ENCODE measurements at regions not wholly inside any gene's neighbourhood (a gene's known extent, or its start where the extent isn't known, plus 50 kb on each side); places are given as distances from the start of the nearest gene placed in this dataset.

- H3K4me3 Mint-ChIP-seq (ENCODE audit: unreplicated experiment), result no peak overlapping the region
- H3K27me3 Mint-ChIP-seq (ENCODE audit: unreplicated experiment), result no peaks in the 10 kb centered on the region
- no peak for DNase-seq (ENCODE audit: low spot score)
- TF ChIP-seq CTCF (IDR thresholded peaks at IDR 0.05; ENCODE audit: unreplicated experiment), result no peak
- H3K36me3 Mint-ChIP-seq (ENCODE audit: low read depth, unreplicated experiment), result no peaks in the 10 kb centered on the region
- peaks cover 12% of the 10 kb centered on the region for H3K4me1 Mint-ChIP-seq (ENCODE audit: unreplicated experiment)
- no peak overlapping the region for H3K27ac Mint-ChIP-seq (ENCODE audit: unreplicated experiment)
- no peaks in the 10 kb centered on the region for H3K9me3 Mint-ChIP-seq (ENCODE audit: unreplicated experiment)
Measured at GRCh38 chr2:142827170-142827569, 50.3 kb upstream of the KYNU start.

DNA sequence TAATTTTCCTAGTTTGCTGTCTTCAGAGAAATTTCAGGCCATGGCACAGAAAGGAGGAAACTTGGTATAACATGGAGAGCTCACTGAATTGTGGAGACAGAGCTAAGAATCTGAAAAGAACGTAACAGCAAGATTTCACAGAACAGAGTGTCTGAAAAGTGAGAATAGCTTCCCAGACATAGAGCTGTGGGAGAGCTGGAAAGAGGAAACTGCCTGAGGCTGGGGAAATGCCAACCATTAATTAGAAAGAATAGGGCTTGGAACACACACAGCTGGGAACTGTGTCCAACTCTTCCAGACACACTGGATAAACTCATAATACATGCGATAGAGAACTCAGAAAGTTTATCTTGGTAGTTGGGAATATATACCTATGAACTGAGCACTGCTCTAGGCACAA, 51.6 kb upstream of the KYNU start:
- peaks cover 12% of the 10 kb centered on the region for H3K4me1 Mint-ChIP-seq (ENCODE audit: unreplicated experiment)
- no peak overlapping the region for H3K4me3 Mint-ChIP-seq (ENCODE audit: unreplicated experiment)
- no peaks in the 10 kb centered on the region for H3K27me3 Mint-ChIP-seq (ENCODE audit: unreplicated experiment)
- no peaks in the 10 kb centered on the region for H3K36me3 Mint-ChIP-seq (ENCODE audit: low read depth, unreplicated experiment)
- H3K9me3 Mint-ChIP-seq (ENCODE audit: unreplicated experiment), result no peaks in the 10 kb centered on the region
- no peak for TF ChIP-seq CTCF (IDR thresholded peaks at IDR 0.05; ENCODE audit: unreplicated experiment)
- no peak for DNase-seq (ENCODE audit: low spot score)
- peak overlapping the region; percentile 84 for H3K27ac Mint-ChIP-seq (ENCODE audit: unreplicated experiment)

- no peaks in the 10 kb centered on the region for H3K27me3 Mint-ChIP-seq (ENCODE audit: unreplicated experiment)
- peaks cover 12% of the 10 kb centered on the region for H3K4me1 Mint-ChIP-seq (ENCODE audit: unreplicated experiment)
- H3K4me3 Mint-ChIP-seq (ENCODE audit: unreplicated experiment), result no peak overlapping the region
- no peaks in the 10 kb centered on the region for H3K9me3 Mint-ChIP-seq (ENCODE audit: unreplicated experiment)
- H3K27ac Mint-ChIP-seq (ENCODE audit: unreplicated experiment), result no peak overlapping the region
- TF ChIP-seq CTCF (IDR thresholded peaks at IDR 0.05; ENCODE audit: unreplicated experiment), result no peak
- H3K36me3 Mint-ChIP-seq (ENCODE audit: low read depth, unreplicated experiment), result no peaks in the 10 kb centered on the region
- DNase-seq (ENCODE audit: low spot score), result no peak
Measured at GRCh38 chr2:142824756-142825155, 52.7 kb upstream of the KYNU start.

- Mint-ChIP-seq H3K27ac (ENCODE audit: unreplicated experiment) (no peak overlapping the region), H3K4me1 (ENCODE audit: unreplicated experiment) (peaks cover 12% of the 10 kb centered on the region), H3K4me3 (ENCODE audit: unreplicated experiment) (no peak overlapping the region), H3K27me3 (ENCODE audit: unreplicated experiment) (peaks cover 1% of the 10 kb centered on the region), H3K36me3 (ENCODE audit: low read depth, unreplicated experiment) (no peaks in the 10 kb centered on the region), H3K9me3 (ENCODE audit: unreplicated experiment) (no peaks in the 10 kb centered on the region)
- no peak for TF ChIP-seq CTCF (IDR thresholded peaks at IDR 0.05; ENCODE audit: unreplicated experiment)
- no peak for DNase-seq (ENCODE audit: low spot score)
Measured at GRCh38 chr2:142822190-142822589, 55.3 kb upstream of the KYNU start.

DNA sequence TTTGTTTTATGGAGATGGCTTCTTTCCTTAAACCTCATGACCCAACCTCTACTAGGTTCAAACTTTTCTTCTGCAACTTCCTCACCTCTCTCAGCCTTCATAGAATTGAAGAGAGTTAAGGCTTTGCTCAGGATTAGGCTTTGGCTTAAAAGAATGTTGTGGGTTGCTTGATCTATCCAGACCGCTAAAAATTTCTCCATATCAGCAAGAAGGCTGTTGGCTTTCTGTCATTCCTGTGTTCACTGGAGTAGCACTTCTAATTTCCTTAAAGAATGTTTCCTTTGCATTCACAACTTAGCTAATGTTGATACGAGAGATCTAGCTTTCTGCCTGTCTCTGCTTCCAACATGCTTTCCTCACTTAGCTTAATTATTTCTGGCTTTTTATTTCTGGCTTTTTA, 58.1 kb upstream of the KYNU start:
- DNase-seq (ENCODE audit: low spot score), result no peak
- peaks cover 4% of the 10 kb centered on the region for H3K4me1 Mint-ChIP-seq (ENCODE audit: unreplicated experiment)
- TF ChIP-seq CTCF (IDR thresholded peaks at IDR 0.05; ENCODE audit: unreplicated experiment), result no peak
- no peak overlapping the region for H3K4me3 Mint-ChIP-seq (ENCODE audit: unreplicated experiment)
- no peaks in the 10 kb centered on the region for H3K9me3 Mint-ChIP-seq (ENCODE audit: unreplicated experiment)
- H3K27me3 Mint-ChIP-seq (ENCODE audit: unreplicated experiment), result peaks cover 1% of the 10 kb centered on the region
- H3K27ac Mint-ChIP-seq (ENCODE audit: unreplicated experiment), result no peak overlapping the region
- H3K36me3 Mint-ChIP-seq (ENCODE audit: low read depth, unreplicated experiment), result no peaks in the 10 kb centered on the region

All from endothelial cell (in vitro differentiated cells).